ENCODE measurements at regions not wholly inside any gene's neighbourhood (a gene's known extent, or its start where the extent isn't known, plus 50 kb on each side); places are given as distances from the start of the nearest gene placed in this dataset.

DNA sequence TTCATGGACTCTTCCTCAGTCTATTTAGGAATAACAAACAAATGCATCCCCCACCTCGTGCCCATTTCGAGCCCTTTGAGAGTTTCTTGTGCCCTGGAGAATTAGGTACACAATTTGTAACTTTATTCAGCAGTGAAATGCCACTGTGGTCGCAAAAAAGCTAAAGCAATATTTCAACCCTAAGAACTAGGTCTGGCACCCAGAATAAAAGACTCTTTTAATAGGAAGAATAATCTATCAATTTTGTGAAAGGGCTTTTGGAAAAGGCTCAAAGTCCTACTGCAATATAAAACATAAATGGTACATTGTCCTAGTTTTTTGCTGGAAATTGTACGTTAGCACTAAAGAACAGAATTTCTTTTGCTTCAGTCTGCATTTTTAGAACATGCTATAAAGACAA, 304.6 kb upstream of the TENM3 start:
- DNase-seq (ENCODE audit: low spot score) (no peak), FAIRE-seq (no peak), ATAC-seq (no peak)
- Histone ChIP-seq H3K27ac (ENCODE audit: extremely low read length, insufficient read depth, low read length) (no peak overlapping the region), H3K4me1 (ENCODE audit: insufficient read depth, low read length) (no peaks in the 10 kb centered on the region), H3K27me3 (ENCODE audit: control insufficient read depth in 1 of 2, insufficient read depth in 2 of 2, low read length in 2 of 2) (peaks cover 1 to 4% of the 10 kb centered on the region in 2 experiments; a peak in 1 of 5 replicates), H3K4me2 (ENCODE audit: low read depth, low read length) (no peak overlapping the region), H3K9ac (ENCODE audit: insufficient read depth, low read depth, low read length) (no peak overlapping the region), H3K4me3 (replicated peaks in 1 of 3; ENCODE audit: insufficient read depth in 1 of 3, low read depth in 2 of 3, low read length in 3 of 3) (no peak overlapping the region), H4K20me1 (ENCODE audit: insufficient read depth, low read length) (no peaks in the 10 kb centered on the region), H3K79me2 (ENCODE audit: insufficient read depth, low read length) (no peaks in the 10 kb centered on the region), H3K36me3 (replicated peaks in 1 of 2; ENCODE audit: control insufficient read depth in 1 of 2, insufficient read depth in 2 of 2, low read length in 2 of 2) (no peaks in the 10 kb centered on the region), H2AFZ (ENCODE audit: low read length) (no peak overlapping the region), H3K9me3 (ENCODE audit: low read length) (no peaks in the 10 kb centered on the region)
- ChIA-PET CTCF (ENCODE audit: low intra/inter-chr PET ratio, low total read pairs) (no interaction called here), POLR2A (no interaction called here)
- no TSS peak for BruUV-seq (replicated peaks)
- WGBS (ENCODE audit: low lambda C conversion rate): 1% methylated on average over 4 of the region's 4 CpGs
- intact Hi-C loops (cut with micrococcal nuclease; ENCODE audit: unreplicated experiment) (no loop called here), in situ Hi-C loops (cut with HindIII; ENCODE audit: extremely low pct_ligation_motif_present, low pct_unique_long_range_greater_than_20kb) (no loop called here)
- no peak for TF ChIP-seq KLF6 (CRISPR knock-in tag; IDR thresholded peaks at IDR 0.05)
- no peak for TF ChIP-seq ZNF777 (CRISPR knock-in tag; IDR thresholded peaks at IDR 0.05)
- no peak for TF ChIP-seq ZSCAN25 (CRISPR knock-in tag; IDR thresholded peaks at IDR 0.05)
- TF ChIP-seq KAT8 (CRISPR knock-in tag; IDR thresholded peaks at IDR 0.05): no peak
- TF ChIP-seq ZFY (CRISPR knock-in tag; IDR thresholded peaks at IDR 0.05): no peak
- TF ChIP-seq SRF (IDR thresholded peaks at IDR 0.05; ENCODE audit: low read depth, low read length): no peak
- TF ChIP-seq SCMH1 (CRISPR knock-in tag; IDR thresholded peaks at IDR 0.05; ENCODE audit: borderline replicate concordance): no peak
- no peak for TF ChIP-seq ZFAT (CRISPR knock-in tag; conservative IDR thresholded peaks at IDR 0.05)
- TF ChIP-seq POLR2AphosphoS5 (IDR thresholded peaks at IDR 0.05; ENCODE audit: low read depth, low read length): no peak
- no peak for TF ChIP-seq GTF3A (CRISPR knock-in tag; conservative IDR thresholded peaks at IDR 0.05)
- TF ChIP-seq KMT2B (CRISPR knock-in tag; IDR thresholded peaks at IDR 0.05): no peak
- no peak for TF ChIP-seq DMTF1 (CRISPR knock-in tag; IDR thresholded peaks at IDR 0.05)
- TF ChIP-seq IRX3 (CRISPR knock-in tag; IDR thresholded peaks at IDR 0.05; ENCODE audit: borderline replicate concordance, low read depth): no peak
- TF ChIP-seq FIP1L1 (IDR thresholded peaks at IDR 0.05; ENCODE audit: borderline replicate concordance, insufficient read depth, low read depth, low read length): no peak
- no peak for TF ChIP-seq FOXK1 (CRISPR knock-in tag; IDR thresholded peaks at IDR 0.05; ENCODE audit: borderline replicate concordance, low read depth)
- TF ChIP-seq ZNF281 (CRISPR knock-in tag; IDR thresholded peaks at IDR 0.05; ENCODE audit: borderline replicate concordance): no peak
- TF ChIP-seq ETS1 (CRISPR knock-in tag; IDR thresholded peaks at IDR 0.05): no peak
- TF ChIP-seq ZNF530 (CRISPR knock-in tag; IDR thresholded peaks at IDR 0.05; ENCODE audit: low read depth): no peak
- no peak for TF ChIP-seq ZNF12 (CRISPR knock-in tag; IDR thresholded peaks at IDR 0.05)

Measured in HepG2 (cell line).